GM12891 (cell line): ENCODE measurements at regions not wholly inside any gene's neighbourhood (a gene's known extent, or its start where the extent isn't known, plus 50 kb on each side); places are given as distances from the start of the nearest gene placed in this dataset.

Experiments
- POLR2A ChIP-seq: IDR thresholded peaks from 2 replicates; pipeline ENCODE4 v1.6.1; 2011; ENCODE audit warnings: low read depth, low read length, control low read depth
- POLR2AphosphoS5 ChIP-seq: IDR thresholded peaks from 2 replicates; pipeline ENCODE4 v1.6.1; 2011; ENCODE audit warnings: low read depth, low read length, control low read depth

GRCh38 chr4:176595257-176595656 lies 197.5 kb downstream of the VEGFC start:
- TF ChIP-seq POLR2AphosphoS5 (no peak), POLR2A (no peak)
